ENCODE measurements at regions not wholly inside any gene's neighbourhood (a gene's known extent, or its start where the extent isn't known, plus 50 kb on each side); places are given as distances from the start of the nearest gene placed in this dataset.

DNA sequence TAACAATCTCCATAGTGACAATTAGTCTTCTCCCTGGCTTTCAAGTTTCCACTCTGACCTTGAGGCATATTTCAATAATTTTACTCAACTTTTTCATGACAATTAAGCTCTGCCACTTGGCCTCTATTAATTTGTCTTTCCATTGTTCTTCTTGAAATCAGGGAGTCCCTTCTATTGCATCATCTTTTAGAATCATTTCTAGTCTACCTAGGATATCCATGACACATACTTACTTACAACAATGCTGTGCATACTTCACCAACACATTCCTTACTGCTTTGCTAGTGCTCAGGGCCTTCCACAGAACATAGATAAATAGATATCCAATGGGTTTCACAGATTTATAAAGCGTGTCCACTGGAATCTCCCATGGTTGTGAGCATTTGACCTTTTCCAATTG, 331.5 kb upstream of the LRP1B start:
- DNase-seq, result no peak
- H3K36me3 Mint-ChIP-seq, result no peaks in the 10 kb centered on the region
- no peaks in the 10 kb centered on the region for H3K27me3 ChIP-seq (ENCODE audit: insufficient read depth, low read length)
- H3K9me3 Mint-ChIP-seq, result peaks cover 1 to 11% (median 3%) of the 10 kb centered on the region in 8 donors
- POLR2A ChIA-PET (ENCODE audit: partially characterized antibody), result no interaction called here
- H3K27ac ChIP-seq (ENCODE audit: low read depth, low read length), result no peak overlapping the region
- H3K4me3 Mint-ChIP-seq, result no peak overlapping the region
- no peaks in the 10 kb centered on the region for H3K36me3 ChIP-seq (ENCODE audit: insufficient read depth, low read length)
- intact Hi-C loops (cut with micrococcal nuclease), result no loop called here
- no peaks in the 10 kb centered on the region for H3K4me1 Mint-ChIP-seq
- H3K27ac Mint-ChIP-seq, result no peak overlapping the region
- CTCF ChIA-PET (ENCODE audit: partially characterized antibody), result no interaction called here
- no peaks in the 10 kb centered on the region for H3K27me3 Mint-ChIP-seq
- no peaks in the 10 kb centered on the region for H3K4me1 ChIP-seq (ENCODE audit: insufficient read depth, low read length)
- H3K9me3 ChIP-seq (ENCODE audit: control insufficient read depth in 1 of 2, low read length in 2 of 2), result no peaks in the 10 kb centered on the region
- H3K4me3 ChIP-seq (ENCODE audit: low read length in 2 of 2), result no peak overlapping the region

DNA sequence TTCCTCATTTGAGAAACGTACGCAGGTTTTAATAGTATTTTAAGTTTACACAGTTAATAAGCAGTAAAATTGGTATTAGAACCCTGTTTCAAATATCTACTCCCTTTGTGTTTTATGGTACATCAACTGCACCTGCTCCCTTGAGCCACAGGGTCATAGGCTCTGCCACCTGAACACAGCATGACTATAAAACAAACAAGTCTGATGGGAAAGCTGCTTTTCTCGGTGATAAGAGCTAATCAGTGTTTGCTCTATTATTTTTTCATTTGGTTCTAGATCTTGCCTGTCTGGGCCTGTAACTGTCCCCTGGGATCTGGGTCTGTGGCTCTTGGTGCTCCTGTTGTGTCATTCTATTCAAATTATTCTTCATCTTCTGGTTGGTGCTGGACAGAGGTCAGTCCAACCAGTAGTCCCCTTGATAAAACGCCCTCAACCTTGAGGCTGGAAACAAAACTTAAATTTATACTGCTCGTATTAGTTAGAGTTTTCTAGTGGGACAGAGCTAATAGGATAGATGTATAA, 314.8 kb upstream of the LRP1B start:
- no peaks in the 10 kb centered on the region for H3K9me3 ChIP-seq (ENCODE audit: control insufficient read depth in 1 of 2, low read length in 2 of 2)
- H3K36me3 ChIP-seq (ENCODE audit: insufficient read depth, low read length), result no peaks in the 10 kb centered on the region
- no peak overlapping the region for H3K27ac ChIP-seq (ENCODE audit: low read depth, low read length)
- no peaks in the 10 kb centered on the region for H3K4me1 ChIP-seq (ENCODE audit: insufficient read depth, low read length)
- no peak for DNase-seq
- no peaks in the 10 kb centered on the region for H3K4me1 Mint-ChIP-seq
- no peaks in the 10 kb centered on the region for H3K27me3 Mint-ChIP-seq
- H3K4me3 ChIP-seq (ENCODE audit: low read length in 2 of 2), result no peak overlapping the region
- no peaks in the 10 kb centered on the region for H3K27me3 ChIP-seq (ENCODE audit: insufficient read depth, low read length)
- intact Hi-C loops (cut with micrococcal nuclease), result no loop called here
- H3K36me3 Mint-ChIP-seq, result no peaks in the 10 kb centered on the region
- peaks cover 0 to 5% (median under 1%) of the 10 kb centered on the region in 8 donors for H3K9me3 Mint-ChIP-seq
- H3K4me3 Mint-ChIP-seq, result no peak overlapping the region
- no peak overlapping the region for H3K27ac Mint-ChIP-seq
- CTCF ChIA-PET (ENCODE audit: partially characterized antibody), result no interaction called here
- POLR2A ChIA-PET (ENCODE audit: partially characterized antibody), result no interaction called here

DNA sequence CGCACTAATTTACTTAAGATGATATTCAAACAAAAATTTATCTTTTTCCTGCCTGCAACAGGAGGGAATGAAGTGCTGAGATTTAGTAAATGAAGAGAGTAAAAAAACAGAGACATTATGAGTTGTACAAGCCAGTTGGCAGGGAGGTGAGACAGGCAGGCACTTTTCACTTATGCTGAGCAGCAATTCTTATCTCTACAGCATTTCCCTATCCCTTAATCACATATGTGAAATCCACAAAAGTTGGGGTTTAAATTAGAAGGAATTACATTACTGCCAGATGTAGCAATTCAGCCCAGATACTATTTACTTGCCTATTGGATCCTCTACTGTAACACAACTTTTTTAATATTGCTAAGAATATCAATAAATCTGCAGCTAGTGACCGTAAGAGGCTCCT, 314.2 kb upstream of the LRP1B start:
- Histone ChIP-seq H3K27ac (ENCODE audit: low read depth, low read length) (no peak overlapping the region), H3K27me3 (ENCODE audit: insufficient read depth, low read length) (no peaks in the 10 kb centered on the region), H3K9me3 (ENCODE audit: control insufficient read depth in 1 of 2, low read length in 2 of 2) (no peaks in the 10 kb centered on the region), H3K4me3 (ENCODE audit: low read length in 2 of 2) (no peak overlapping the region), H3K4me1 (ENCODE audit: insufficient read depth, low read length) (no peaks in the 10 kb centered on the region), H3K36me3 (ENCODE audit: insufficient read depth, low read length) (no peaks in the 10 kb centered on the region)
- POLR2A ChIA-PET (ENCODE audit: partially characterized antibody), result no interaction called here
- H3K27me3 Mint-ChIP-seq, result no peaks in the 10 kb centered on the region
- no peaks in the 10 kb centered on the region for H3K36me3 Mint-ChIP-seq
- H3K4me1 Mint-ChIP-seq, result no peaks in the 10 kb centered on the region
- peaks cover 0 to 5% (median 0%) of the 10 kb centered on the region in 8 donors for H3K9me3 Mint-ChIP-seq
- H3K4me3 Mint-ChIP-seq, result no peak overlapping the region
- CTCF ChIA-PET (ENCODE audit: partially characterized antibody), result no interaction called here
- intact Hi-C loops (cut with micrococcal nuclease), result no loop called here
- no peak overlapping the region for H3K27ac Mint-ChIP-seq
- no peak for DNase-seq

DNA sequence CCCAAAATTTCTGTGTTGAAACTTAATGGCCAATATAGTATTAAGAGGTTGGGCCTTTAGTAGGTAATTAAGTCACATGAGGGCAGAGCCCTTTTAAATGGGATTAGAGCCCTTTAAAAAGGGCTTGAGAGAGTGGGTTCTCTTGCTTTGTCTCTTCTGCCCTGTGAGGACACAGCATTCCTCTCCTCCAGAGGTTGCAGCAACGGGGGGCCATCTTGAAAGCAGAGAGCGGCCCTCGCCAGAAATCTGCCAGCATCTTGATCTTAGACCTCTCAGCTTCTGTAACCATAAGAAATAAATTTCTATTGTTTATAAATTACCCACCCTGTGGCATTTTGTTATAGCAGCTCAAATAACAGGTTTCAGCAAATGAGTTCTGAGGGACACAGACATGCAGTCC, 305.0 kb upstream of the LRP1B start:
- H3K4me1 Mint-ChIP-seq, result no peaks in the 10 kb centered on the region
- no peak overlapping the region for H3K4me3 Mint-ChIP-seq
- POLR2A ChIA-PET (ENCODE audit: partially characterized antibody), result no interaction called here
- H3K27ac Mint-ChIP-seq, result no peak overlapping the region
- no peak overlapping the region for H3K4me3 ChIP-seq (ENCODE audit: low read length in 2 of 2)
- H3K9me3 ChIP-seq (ENCODE audit: control insufficient read depth in 1 of 2, low read length in 2 of 2), result no peaks in the 10 kb centered on the region
- no peaks in the 10 kb centered on the region for H3K4me1 ChIP-seq (ENCODE audit: insufficient read depth, low read length)
- no peaks in the 10 kb centered on the region for H3K36me3 Mint-ChIP-seq
- no peak for DNase-seq
- intact Hi-C loops (cut with micrococcal nuclease), result no loop called here
- H3K36me3 ChIP-seq (ENCODE audit: insufficient read depth, low read length), result no peaks in the 10 kb centered on the region
- CTCF ChIA-PET (ENCODE audit: partially characterized antibody), result no interaction called here
- H3K27me3 Mint-ChIP-seq, result no peaks in the 10 kb centered on the region
- H3K9me3 Mint-ChIP-seq, result peaks cover 0 to 8% (median 1%) of the 10 kb centered on the region in 8 donors
- H3K27me3 ChIP-seq (ENCODE audit: insufficient read depth, low read length), result no peaks in the 10 kb centered on the region
- H3K27ac ChIP-seq (ENCODE audit: low read depth, low read length), result no peak overlapping the region

DNA sequence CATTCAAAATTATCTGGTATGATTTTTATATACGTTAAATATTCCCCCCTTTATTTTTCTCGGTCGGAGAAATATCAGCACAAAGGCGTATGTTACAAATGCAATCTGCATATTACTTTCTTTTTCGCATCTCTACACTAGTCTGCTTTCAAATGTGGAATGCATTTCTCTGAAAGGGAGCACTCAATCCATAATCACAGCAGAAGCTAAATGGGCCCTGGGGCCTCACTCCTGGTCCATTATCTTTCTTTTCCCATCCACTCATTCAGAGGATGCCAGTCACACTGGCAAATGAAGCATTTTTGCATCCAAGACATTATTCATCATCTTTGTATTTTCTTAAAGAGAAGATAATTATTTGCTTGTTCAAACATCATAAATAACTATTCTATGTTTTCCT, 295.2 kb upstream of the LRP1B start:
- intact Hi-C loops (cut with micrococcal nuclease), result no loop called here
- H3K9me3 ChIP-seq (ENCODE audit: control insufficient read depth in 1 of 2, low read length in 2 of 2), result no peaks in the 10 kb centered on the region
- ChIA-PET POLR2A (ENCODE audit: partially characterized antibody) (no interaction called here), CTCF (ENCODE audit: partially characterized antibody) (no interaction called here)
- no peaks in the 10 kb centered on the region for H3K27me3 Mint-ChIP-seq
- H3K36me3 ChIP-seq (ENCODE audit: insufficient read depth, low read length), result no peaks in the 10 kb centered on the region
- H3K27ac Mint-ChIP-seq, result no peak overlapping the region
- H3K36me3 Mint-ChIP-seq, result no peaks in the 10 kb centered on the region
- peaks cover 2 to 12% (median 7%) of the 10 kb centered on the region in 8 donors for H3K9me3 Mint-ChIP-seq
- no peak overlapping the region for H3K4me3 Mint-ChIP-seq
- DNase-seq, result no peak
- no peak overlapping the region for H3K27ac ChIP-seq (ENCODE audit: low read depth, low read length)
- H3K4me1 ChIP-seq (ENCODE audit: insufficient read depth, low read length), result no peaks in the 10 kb centered on the region
- H3K4me1 Mint-ChIP-seq, result no peaks in the 10 kb centered on the region
- H3K4me3 ChIP-seq (ENCODE audit: low read length in 2 of 2), result no peak overlapping the region
- no peaks in the 10 kb centered on the region for H3K27me3 ChIP-seq (ENCODE audit: insufficient read depth, low read length)

DNA sequence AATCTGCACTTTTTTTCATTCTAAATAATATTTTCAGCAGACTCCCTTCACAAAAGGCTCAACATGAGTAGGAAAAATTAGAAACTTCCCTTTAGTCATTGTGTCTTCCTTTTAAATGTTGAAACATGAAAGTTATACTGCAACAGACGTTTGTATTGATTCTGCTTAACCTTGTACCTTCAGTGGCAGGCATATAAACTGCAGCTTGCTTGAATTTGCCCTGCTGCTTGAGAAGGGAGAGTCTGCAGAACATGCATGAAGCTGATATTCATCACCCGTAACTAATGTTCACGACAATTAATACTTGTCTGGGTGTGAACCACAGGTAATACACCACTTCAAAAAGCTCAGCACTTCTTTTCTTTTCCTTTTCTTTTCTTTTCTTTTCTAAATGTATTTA, 294.7 kb upstream of the LRP1B start:
- Histone ChIP-seq H3K4me1 (ENCODE audit: insufficient read depth, low read length) (no peaks in the 10 kb centered on the region), H3K36me3 (ENCODE audit: insufficient read depth, low read length) (no peaks in the 10 kb centered on the region), H3K9me3 (ENCODE audit: control insufficient read depth in 1 of 2, low read length in 2 of 2) (no peaks in the 10 kb centered on the region), H3K27ac (ENCODE audit: low read depth, low read length) (no peak overlapping the region), H3K4me3 (ENCODE audit: low read length in 2 of 2) (no peak overlapping the region), H3K27me3 (ENCODE audit: insufficient read depth, low read length) (no peaks in the 10 kb centered on the region)
- Mint-ChIP-seq H3K27ac (no peak overlapping the region), H3K4me3 (no peak overlapping the region), H3K27me3 (no peaks in the 10 kb centered on the region), H3K36me3 (no peaks in the 10 kb centered on the region), H3K9me3 (peaks cover 2 to 15% (median 7%) of the 10 kb centered on the region in 8 donors), H3K4me1 (no peaks in the 10 kb centered on the region)
- ChIA-PET POLR2A (ENCODE audit: partially characterized antibody) (no interaction called here), CTCF (ENCODE audit: partially characterized antibody) (no interaction called here)
- intact Hi-C loops (cut with micrococcal nuclease), result no loop called here
- no peak for DNase-seq

DNA sequence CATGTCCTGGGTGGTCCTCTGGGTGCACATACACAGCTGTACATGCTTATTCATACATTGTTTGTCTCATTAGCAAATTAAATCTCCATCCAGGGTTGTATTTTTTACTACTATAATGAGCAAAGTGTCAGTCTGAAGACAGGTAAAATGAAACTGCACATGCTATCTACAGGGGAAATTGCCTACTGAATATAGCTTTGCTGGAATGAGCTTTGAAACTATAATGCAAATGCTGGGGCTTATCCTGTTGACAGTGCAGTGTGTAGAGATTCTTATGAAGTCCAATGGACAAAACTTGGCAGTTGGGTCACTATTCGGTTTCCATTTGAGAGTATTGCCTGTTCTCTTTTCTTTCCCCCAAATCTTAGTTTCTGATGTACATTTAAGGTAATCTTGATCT, 292.8 kb upstream of the LRP1B start:
- no peaks in the 10 kb centered on the region for H3K27me3 ChIP-seq (ENCODE audit: insufficient read depth, low read length)
- no peaks in the 10 kb centered on the region for H3K9me3 ChIP-seq (ENCODE audit: control insufficient read depth in 1 of 2, low read length in 2 of 2)
- Mint-ChIP-seq H3K27ac (no peak overlapping the region), H3K4me3 (no peak overlapping the region), H3K4me1 (no peaks in the 10 kb centered on the region), H3K9me3 (peaks cover 0 to 12% (median 6%) of the 10 kb centered on the region in 8 donors), H3K36me3 (no peaks in the 10 kb centered on the region), H3K27me3 (no peaks in the 10 kb centered on the region)
- ChIA-PET CTCF (ENCODE audit: partially characterized antibody) (no interaction called here), POLR2A (ENCODE audit: partially characterized antibody) (no interaction called here)
- H3K4me1 ChIP-seq (ENCODE audit: insufficient read depth, low read length), result no peaks in the 10 kb centered on the region
- DNase-seq, result no peak
- no peak overlapping the region for H3K4me3 ChIP-seq (ENCODE audit: low read length in 2 of 2)
- intact Hi-C loops (cut with micrococcal nuclease), result no loop called here
- H3K27ac ChIP-seq (ENCODE audit: low read depth, low read length), result no peak overlapping the region
- no peaks in the 10 kb centered on the region for H3K36me3 ChIP-seq (ENCODE audit: insufficient read depth, low read length)

DNA sequence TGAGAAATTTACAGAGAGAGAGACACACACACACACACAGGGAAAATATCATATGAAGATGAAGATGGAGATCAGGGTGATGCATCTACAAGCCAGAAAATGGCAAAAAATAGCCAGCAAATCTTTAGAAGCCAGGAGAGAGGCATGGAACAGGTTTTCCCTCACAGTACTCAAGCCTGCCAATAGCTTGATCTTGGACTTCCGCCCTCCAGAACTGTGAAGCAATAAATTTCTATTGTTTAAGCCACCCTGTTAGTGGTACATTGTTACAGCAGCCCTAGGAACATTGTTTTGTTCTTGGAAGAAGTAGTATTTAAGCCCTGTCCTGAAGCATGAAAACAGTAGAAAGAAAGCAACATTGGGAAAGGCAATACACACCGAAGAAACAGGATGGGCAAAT, 292.0 kb upstream of the LRP1B start:
- Mint-ChIP-seq H3K4me3 (no peak overlapping the region), H3K27me3 (no peaks in the 10 kb centered on the region), H3K36me3 (no peaks in the 10 kb centered on the region), H3K27ac (peak overlapping the region in 1 of 7 donors; percentile 33), H3K9me3 (peaks cover 0 to 9% (median 6%) of the 10 kb centered on the region in 8 donors), H3K4me1 (no peaks in the 10 kb centered on the region)
- no peak for DNase-seq
- ChIA-PET CTCF (ENCODE audit: partially characterized antibody) (no interaction called here), POLR2A (ENCODE audit: partially characterized antibody) (no interaction called here)
- no peaks in the 10 kb centered on the region for H3K9me3 ChIP-seq (ENCODE audit: control insufficient read depth in 1 of 2, low read length in 2 of 2)
- no peak overlapping the region for H3K4me3 ChIP-seq (ENCODE audit: low read length in 2 of 2)
- H3K27me3 ChIP-seq (ENCODE audit: insufficient read depth, low read length), result no peaks in the 10 kb centered on the region
- H3K36me3 ChIP-seq (ENCODE audit: insufficient read depth, low read length), result no peaks in the 10 kb centered on the region
- intact Hi-C loops (cut with micrococcal nuclease), result no loop called here
- H3K4me1 ChIP-seq (ENCODE audit: insufficient read depth, low read length), result no peaks in the 10 kb centered on the region
- H3K27ac ChIP-seq (ENCODE audit: low read depth, low read length), result no peak overlapping the region

All from CD4-positive, alpha-beta memory T cell (primary cell).